ENCODE measurements at regions not wholly inside any gene's neighbourhood (a gene's known extent, or its start where the extent isn't known, plus 50 kb on each side); places are given as distances from the start of the nearest gene placed in this dataset.

DNA sequence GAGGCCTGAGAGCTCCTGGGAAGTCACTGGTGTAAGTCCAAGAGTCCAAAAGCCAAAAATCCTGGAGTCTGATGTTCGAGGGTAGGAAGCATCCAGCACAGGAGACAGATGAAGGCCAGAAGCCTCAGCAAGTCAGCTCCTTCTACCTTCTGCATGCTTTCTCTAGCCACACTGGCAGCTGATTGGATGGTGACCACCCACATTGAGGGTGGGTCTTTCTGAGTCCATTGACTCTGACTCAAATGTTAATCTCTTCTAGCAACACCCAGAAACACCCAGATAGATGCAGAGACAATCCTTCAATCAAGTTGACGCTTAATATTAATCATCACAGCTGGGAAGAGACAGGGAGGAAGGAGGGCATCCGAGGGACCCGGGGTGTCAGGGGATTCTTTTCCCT lies 305.8 kb downstream of the AACS start:
- no peak for DNase-seq (ENCODE audit: low spot score)

DNA sequence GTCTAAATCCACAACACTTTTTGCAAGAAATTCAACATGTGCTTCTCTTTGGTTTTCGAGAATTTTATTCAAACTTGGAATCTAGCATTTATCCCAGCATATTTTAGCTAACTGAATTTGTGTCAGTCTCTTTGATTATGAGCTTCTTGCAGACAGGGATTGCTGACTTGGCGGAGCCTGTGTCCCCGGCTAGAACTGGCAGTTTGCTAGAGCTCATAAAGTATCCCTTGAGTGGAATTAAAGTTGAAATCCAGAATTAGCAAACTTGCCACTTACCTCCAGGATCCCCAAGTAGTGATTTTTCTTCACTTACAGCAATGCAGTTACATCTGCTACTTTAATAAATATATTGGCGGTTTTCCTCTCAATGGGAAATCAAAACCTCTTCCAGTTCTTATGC lies 306.9 kb downstream of the AACS start:
- DNase-seq (ENCODE audit: low spot score) = no peak

DNA sequence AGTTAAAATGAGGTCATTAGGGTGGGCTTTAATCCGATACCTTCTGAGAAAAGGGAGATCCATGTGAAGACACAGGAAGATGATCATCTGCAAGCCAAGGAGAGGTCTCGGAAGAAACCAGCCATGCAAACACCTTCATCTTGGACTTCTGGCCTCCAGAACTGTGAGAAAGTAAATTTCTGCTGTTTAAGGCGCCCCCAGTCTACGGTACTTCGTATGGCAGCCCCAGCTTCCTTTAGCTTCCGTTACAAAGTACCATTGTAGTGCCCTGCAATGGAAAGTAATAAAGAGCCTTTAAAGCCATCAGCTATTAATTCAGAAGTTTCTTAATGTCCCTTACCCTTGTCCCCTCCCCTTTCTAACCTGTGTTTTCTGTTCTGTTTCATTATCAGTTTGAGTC lies 308.1 kb downstream of the AACS start:
- DNase-seq (ENCODE audit: low spot score) = no peak

DNA sequence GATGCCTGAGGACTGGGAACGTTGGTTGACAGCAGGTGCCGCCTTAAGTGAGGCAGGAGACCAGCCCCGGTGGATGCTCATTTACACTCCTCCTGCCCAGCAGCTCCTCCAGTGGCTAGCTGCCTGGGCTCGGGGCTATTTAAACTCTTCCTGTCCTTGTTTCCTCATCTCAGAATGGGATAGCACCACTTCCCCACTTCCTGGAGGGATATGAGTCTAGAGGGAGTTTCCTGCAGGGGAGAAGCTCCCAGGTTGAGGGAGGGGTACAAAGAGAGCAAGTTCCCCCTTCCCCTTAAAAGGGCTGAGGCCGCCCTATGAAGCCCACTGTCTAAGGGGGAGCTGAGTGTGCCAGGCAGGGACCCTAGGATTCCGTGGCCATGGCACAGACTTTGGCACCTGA lies 311.2 kb downstream of the AACS start:
- DNase-seq (ENCODE audit: low spot score) = no peak

DNA sequence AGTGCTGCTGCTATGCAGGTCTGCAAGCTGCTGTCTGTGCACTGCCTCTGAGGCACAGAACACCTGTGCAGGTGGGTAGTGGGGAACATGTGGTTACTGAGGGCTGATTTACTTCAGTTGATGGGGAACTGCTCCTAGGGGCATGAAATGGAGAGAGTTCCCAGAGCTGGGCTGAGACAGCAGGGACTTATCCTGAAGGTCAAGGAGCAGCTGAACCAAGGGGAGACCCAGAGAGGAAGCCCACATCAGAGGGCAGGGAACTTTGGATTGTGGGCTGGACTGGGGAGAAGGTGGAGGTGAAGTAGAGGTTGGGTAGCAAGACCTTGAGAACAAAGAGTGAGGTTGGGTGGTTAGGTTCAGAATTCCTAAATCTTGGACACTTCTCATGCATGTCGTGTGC lies 311.9 kb downstream of the AACS start:
- no peak for DNase-seq (ENCODE audit: low spot score)

DNA sequence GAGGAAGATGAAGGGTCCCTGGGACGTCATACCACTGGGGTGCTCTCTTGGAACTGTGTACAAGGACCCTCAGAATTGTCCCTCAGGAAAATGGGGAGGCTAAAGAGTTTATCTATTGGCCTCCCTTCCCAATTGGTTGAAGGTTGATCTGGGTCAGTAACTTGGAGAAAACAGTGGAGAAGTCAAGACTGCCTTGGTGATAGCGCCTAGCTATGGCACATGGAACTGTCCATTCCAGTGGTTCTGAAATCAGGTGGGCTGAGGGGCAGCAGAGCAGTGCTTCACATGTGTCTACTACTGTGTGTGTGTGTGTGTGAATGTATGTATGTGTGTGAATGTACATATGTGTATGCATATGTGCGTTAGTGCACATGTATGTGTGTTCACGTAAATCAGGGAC lies 316.1 kb downstream of the AACS start:
- no peak for DNase-seq (ENCODE audit: low spot score)

DNA sequence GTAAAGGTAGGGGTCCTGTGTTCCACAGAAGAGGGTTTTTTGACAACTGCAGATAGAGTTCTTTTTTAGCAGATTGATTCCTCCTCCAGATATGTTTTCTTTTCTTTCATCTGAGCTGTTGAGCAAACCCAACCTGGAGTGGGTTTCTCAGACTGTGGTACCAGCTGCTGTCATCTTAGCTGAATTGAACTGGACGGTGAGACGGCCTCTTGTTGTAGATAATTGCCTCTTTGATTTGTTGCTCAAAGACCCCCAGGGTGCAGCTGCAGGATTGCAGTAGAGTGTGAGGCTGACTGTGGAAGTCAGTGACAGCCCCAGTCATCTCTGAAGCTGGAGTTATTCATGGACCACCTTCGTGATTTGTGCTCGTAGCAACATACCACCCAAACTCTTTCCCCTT lies 317.7 kb downstream of the AACS start:
- no peak for DNase-seq (ENCODE audit: low spot score)

DNA sequence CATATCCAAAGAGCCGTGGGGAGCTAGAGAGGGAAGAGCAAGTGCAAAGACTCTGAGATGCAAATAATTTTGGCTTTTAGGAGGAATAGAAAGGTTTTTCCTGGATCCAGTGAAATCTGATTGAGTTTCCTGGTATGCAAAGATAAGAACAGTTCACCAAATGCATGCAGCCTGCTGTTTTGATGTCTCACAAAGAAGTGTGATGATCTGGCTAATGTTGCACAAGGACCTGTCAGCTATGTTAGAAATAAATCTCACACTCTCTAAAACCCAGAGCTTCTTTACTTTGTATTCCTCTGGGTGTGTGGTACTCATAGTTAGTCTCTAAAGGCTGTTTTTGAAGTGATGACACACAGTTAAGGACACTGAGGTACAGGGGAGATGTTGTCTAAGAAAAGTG lies 321.4 kb downstream of the AACS start:
- no peak for DNase-seq (ENCODE audit: low spot score)

DNA sequence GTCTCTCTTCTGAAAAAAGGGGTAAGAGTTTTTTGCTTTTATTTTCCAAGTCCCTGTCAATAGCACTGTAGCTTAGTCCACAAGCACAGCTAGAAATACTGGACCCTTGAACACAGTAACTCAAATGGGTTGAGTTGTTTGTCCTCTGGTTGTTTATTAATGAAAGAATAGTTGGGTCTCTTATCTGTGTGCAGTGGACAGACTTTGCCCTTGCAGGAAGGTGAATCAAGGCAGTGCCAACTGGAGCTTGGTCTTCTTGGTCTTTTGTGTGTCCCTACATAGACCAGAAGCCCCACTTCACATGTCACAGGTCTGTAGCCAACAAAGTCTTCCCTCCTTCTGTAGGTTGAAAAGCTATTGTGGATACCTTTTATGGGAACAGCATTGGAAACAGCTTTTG lies 322.0 kb downstream of the AACS start:
- DNase-seq (ENCODE audit: low spot score) = no peak

DNA sequence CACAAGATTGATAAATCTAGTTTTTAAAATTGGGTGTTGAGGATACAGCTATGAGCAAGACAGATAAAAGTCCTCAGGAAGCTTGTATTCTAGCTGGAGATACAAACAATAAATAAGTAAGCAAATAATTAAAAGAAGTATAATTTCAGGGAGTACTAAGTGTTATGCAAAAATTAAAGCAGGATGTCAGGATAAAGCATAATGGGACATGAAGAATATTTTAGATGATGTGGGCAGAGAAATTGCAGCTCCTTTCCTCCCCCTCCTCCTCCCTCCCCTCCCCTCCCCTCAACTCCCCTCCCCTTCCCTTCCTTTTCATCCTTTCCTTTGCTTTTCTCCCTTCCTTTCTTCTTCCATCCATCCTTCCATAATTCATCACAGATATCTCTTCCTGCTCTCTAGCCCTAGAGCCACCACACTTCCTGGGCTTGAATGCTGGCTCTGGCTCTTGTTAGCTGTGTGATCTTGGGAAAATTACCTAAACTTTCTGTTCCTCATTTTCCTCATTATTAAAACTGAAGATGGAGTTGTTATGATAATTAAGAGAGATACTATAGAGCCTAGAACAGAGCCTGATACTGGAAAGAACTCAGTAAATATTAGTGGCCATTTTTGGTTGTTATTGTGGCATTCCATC lies 323.9 kb downstream of the AACS start:
- no peak for DNase-seq (ENCODE audit: low spot score)

DNA sequence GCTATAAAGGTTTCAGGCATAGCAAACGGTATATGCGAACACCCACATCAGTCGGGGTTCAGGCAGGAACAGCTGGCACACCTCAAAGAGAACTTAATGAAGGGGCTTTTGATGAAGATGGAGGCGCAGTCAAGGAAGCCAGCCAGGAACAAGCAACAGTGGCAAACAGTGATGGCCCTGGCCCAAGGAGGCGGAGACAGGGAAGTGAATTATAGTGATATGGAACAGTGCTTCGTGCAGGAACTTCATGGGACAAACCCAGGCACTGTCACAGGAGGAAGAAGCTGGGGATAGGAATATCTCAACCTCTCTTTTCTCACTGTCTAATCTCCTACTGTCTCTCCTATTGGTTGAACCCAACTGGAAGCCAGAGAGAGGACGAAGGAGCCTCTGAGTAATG lies 328.3 kb downstream of the AACS start:
- no peak for DNase-seq (ENCODE audit: low spot score)

DNA sequence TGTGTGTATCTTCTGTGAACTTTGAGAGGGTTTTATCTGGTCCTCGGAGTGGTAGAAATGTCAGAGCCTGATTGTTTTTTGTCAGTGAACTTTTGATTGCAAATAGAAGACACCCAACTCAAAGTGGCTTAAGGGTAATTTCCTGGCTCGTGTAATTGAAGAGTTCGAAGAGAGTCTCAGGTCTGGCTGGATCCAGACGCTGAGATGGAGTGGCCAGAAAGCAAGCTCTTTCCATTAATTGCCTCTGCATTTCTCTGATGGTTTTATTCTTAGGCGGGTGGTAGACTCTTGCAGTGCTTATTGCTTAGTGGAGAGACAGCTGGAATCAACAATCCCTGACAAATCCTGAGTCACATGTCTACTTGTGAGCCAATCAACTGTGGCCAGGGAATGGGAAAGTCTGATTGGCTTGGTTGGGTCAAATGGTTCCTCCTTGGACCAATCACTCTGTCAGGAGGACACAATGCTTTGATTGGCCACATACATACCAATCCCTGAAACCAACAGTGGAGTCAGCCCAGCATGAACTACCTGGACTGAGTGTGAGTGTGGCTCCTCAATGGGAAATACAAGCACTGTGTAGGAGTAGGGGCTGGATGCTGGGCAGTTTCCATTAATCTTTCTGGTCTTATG lies 330.5 kb downstream of the AACS start:
- DNase-seq (ENCODE audit: low spot score) = no peak

DNA sequence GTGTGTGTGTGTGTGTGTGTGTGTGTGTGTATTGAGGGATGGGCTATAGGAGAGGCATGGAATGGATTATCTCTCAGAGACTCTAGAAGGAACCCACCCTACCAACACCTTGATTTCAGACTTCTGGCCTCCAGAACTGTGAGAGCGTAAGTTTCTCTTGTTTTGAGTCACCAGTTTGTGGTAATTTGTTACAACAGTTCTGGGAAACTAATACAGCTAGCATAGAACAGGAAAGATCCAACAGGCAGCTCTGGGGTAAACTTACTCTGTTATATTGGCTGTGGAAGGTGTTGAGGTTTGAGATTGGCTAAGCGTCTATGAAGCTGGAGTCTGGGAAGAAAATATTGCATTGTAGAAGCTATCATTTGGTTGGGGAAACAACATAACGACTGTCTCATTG lies 334.3 kb downstream of the AACS start:
- DNase-seq (ENCODE audit: low spot score) = no peak

DNA sequence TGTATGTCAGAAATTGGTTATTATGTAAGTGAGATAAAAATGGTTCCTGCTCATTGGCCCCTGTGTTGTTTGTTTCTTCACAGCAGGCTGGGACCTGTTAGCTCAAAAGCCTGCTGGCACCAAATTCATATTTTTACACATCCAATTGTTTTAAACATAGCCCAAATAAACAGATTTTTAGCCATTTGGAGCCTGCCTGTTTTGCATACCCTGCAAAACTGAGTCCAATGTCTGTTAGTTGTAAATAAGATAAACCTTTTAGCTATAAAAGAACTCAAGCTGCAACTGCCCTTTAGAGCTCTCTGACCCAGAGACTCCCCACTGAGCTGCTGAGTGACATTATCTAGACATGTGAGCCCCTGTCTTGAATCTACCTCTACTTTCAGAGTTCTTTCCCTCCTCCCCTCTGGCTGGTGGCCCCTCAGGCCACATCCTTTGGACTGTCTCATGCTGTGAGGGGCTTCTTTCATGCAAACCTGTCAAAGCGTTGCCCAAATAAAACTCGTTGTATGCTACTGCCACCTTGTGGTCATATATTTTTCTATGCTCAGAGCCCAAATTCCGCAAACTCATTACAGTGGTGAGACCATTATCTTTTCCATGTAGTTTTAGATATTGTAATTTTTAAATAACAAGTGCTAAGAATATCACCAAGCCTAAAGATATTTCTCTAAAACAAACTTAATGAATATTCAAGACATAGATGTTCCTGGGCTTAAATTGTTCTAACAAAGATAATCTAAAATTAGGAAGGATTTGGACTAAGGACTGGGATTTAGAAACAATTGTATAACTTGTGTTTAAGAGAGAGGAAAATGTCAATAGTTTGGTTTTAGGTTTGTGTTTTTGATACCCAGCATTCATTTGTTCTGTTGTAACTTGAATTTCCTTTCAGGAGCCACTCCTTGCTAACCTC lies 337.9 kb downstream of the AACS start:
- DNase-seq (ENCODE audit: low spot score) = peak; percentile 33

DNA sequence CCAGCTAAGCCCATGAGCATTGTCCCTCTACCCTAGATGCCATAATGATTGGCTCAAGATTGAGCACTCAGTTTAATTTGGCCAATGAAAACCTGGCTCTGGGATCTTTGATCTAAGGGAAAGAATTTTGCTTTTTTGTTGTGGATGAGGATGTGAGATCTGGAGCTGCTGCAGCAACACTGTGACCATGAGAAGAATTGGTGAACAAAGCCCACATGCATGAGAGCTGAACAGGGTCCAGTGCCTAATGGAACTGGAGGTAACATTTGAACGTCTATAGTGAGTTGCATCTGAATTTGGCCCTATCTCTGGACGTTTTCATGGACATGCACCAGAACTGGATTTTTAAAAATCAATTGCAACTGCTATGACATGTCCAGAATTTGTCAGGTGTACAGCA lies 338.6 kb downstream of the AACS start:
- DNase-seq (ENCODE audit: low spot score) = no peak

DNA sequence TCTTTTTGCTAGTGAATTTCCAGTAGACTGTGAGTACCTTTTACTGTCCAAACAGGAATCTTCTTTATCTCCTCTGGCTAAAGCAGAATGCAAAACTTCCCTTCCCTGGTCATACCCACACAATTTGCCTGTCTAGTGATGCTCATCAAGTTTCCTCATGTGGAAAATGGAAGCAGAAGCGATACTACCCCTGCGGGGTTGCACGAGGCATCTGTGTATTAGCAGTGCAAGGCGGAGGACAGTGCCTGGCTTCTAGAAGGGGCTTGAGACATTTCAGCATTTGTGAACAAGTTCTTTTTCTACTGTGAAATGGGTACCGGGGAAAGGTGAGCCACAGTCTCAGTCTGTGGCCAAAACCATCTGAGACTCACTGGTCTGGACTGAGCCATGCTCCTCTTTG lies 340.9 kb downstream of the AACS start:
- no peak for DNase-seq (ENCODE audit: low spot score)

DNA sequence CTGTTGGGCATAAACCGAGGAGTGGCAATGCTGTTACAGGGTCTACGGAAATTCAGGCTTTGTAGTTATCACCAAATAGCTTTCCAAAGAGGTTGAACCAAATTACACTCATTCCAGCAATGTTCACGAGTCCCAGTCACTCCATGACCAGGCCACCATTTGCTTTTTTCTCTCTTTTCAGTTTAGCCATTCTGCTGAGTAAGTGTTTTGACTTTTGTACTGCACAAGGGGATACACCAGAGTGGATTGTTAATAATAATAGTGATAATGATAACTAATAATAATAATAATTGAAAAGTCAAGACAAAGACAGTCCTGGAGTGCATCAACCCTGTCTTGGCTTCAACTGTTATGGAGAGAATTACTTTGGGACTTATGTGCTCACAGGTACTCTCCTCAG lies 343.5 kb downstream of the AACS start:
- no peak for DNase-seq (ENCODE audit: low spot score)

DNA sequence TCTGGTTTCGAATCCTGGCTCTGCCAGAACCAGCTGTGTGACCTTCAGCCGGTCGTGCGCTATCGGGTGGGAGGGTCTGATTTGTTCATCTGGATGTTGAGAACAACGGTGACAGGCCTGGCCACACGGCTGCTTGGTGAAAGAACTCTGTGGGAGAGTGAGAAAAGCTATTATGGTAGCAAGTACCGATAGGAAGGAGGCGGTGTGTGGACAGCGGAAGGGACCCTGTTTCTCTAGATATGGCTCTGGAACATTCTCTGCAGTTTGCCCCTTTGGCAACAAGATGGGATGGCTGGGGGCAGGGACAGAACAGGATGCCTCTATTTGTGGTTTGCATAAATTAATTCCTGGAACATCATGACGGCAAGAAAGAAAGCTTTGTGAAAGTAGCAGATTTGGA lies 347.3 kb downstream of the AACS start:
- no peak for DNase-seq (ENCODE audit: low spot score)

DNA sequence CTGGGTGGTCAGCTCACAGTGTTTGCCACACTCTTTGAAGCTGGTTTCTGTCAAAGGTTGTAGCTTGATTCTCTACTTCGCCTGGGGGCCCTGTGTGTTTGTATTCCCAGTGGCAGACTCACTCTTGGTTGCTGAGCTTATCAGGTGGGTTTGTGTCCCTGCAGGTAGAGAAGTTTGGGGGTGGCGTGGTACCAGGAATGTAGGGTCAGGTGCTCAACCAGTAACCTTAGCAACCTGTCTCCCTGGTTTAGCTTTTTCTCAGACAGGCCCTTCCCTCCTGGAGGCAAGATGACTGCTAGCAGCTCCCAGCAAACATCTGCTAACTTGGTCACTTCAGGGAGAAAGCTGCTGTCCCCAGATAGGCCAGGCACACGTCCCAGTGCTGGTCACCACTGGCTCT lies 352.2 kb downstream of the AACS start:
- no peak for DNase-seq (ENCODE audit: low spot score)

DNA sequence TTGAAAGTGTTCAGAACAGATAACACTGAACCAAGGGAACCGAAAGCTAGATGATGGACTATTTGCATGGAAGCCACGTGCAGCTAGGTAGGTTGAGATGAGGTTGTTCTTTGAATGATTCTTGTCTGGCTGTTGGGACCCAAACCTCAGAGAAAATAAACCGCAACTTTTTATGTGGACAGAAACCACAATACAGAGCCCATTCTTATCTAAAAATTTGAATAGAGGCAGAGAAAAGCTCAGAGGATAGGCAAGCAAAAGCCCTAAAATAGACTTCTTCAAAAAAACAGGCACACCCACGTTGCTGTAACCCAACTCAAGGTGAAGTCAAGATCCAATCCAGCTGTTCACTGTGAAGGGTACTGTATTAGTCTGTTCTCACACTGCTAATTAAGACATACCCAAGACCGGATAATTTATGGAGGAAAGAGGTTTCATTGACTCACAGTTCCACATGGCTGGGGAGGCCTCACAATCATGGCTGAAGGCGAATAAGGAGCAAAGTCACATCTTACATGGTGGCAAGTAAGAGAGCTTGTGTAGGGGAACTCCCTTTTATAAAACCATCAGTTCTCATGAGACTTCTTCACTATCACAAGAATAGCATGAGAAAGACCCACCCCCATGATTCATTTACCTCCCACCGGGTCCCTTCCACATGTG lies 353.8 kb downstream of the AACS start:
- no peak for DNase-seq (ENCODE audit: low spot score)

DNA sequence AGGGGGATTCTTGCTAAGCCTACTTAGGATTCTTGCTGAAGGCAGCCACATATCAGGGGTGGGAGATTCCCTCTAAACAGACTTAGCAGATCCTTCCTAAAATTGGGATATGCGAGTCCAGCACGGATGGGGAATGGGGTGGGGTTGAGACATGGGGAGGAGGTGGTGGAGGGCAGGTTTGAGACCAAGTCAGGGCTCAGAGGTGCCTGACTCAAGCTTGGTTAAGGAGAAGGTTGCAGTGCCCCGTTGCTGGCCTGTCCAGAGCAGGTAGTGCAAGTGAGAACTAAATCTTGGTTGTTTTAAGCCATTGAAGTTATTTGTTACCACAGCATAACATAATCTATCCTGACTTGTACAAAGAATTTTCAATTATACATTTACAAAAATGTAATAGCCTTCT lies 359.7 kb downstream of the AACS start:
- DNase-seq (ENCODE audit: low spot score) = no peak

DNA sequence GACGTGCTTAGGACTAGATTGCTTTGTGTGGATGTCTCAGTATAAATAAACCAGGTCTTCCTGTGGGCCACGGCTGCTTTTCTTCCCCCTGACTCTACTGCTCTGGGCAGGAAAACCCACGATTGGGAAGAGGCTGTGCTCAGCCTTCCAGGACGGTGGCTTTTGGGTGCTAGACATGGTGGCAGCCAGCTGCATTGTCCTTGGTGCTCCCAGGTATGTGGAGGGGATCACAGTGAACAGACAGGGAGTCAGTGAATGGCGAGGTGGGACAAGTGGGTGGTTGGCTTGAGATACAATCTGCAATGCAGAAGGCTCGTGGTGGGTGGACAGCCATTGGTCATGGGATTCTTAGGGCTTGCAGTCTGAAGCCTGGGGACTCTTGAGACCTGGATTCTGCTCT lies 366.3 kb downstream of the AACS start:
- no peak for DNase-seq (ENCODE audit: low spot score)

DNA sequence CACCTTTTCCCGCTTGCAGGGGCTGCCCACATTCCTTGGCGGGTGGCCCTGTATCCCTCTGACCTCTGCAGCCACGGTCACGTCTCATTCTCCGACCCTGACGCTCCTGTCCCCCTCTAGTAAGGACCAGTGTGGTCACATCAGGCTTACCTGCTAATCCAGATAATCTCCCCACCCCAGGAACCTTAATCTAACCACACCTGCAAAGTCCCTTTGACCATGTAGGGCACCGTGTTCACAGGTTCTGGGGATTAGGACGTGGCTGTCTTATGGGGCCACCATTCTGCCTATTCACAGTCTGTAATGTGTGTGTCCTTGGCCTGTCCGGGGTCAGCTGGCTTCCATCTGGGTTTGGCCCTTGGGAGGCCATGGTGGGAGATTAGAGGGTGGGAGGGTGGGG lies 368.9 kb downstream of the AACS start:
- DNase-seq (ENCODE audit: low spot score) = no peak

All from hematopoietic multipotent progenitor cell treated with erythropoietin and hydrocortisone succinate and interleukin-3 and kit ligand, for 17 days (in vitro differentiated cells).